HEK293 (cell line): ENCODE measurements at regions not wholly inside any gene's neighbourhood (a gene's known extent, or its start where the extent isn't known, plus 50 kb on each side); places are given as distances from the start of the nearest gene placed in this dataset.

Experiments used
- CTCF ChIA-PET: fragments of 350-600 bp; formaldehyde crosslinking; extraction: SDS; loops from one replicate; lab custom pipeline; 2021; ENCODE audit warnings: antibody characterized with exemption; lab: Yijun Ruan, JAX
- POLR2A ChIA-PET: fragments of 300-600 bp; formaldehyde crosslinking; extraction: SDS; loops from one replicate; lab custom pipeline; 2020; ENCODE audit warnings: antibody characterized with exemption, inconsistent platforms; lab: Yijun Ruan, JAX
- H3K27ac ChIP-seq: fragments of 200-500 bp; sonication (Bioruptor generic); 2 replicates; pipeline ENCODE4 v1.5.1; 2014; ENCODE audit warnings: low read depth, low read length, control low read depth, inconsistent platforms; ENCODE audit errors: extremely low read depth
- H3K36me3 ChIP-seq, 2 experiments: fragments of 200-500 bp in 1 of 2; sonication (Bioruptor generic) in 1 of 2; 1 replicate in 1 of 2; 2 replicates in 1 of 2; pipeline ENCODE4 v1.5.1; 2014 to 2017; ENCODE audit warnings: inconsistent platforms in 2 of 2, low read length in 2 of 2; ENCODE audit not compliant: control insufficient read depth in 2 of 2, insufficient read depth in 1 of 2
- H3K4me1 ChIP-seq: fragments of 200-500 bp; sonication (Bioruptor generic); 2 replicates; pipeline ENCODE4 v1.5.1; 2014; ENCODE audit warnings: mild to moderate bottlenecking, low read length, inconsistent platforms; ENCODE audit not compliant: control insufficient read depth, insufficient read depth
- H3K4me3 ChIP-seq: 2 replicates; pipeline ENCODE4 v1.5.1; 2011; ENCODE audit warnings: low read depth, mild to moderate bottlenecking, control low read depth, low read length, moderate library complexity
- H3K9me3 ChIP-seq: fragments of 200-500 bp; sonication (Bioruptor generic); 2 replicates; pipeline ENCODE4 v1.5.1; 2014; ENCODE audit warnings: low read depth, low read length, inconsistent platforms; ENCODE audit not compliant: control insufficient read depth, insufficient read depth
- KLF16 ChIP-seq: fragments of 450-650 bp; formaldehyde crosslinking; IDR thresholded peaks from 2 replicates; pipeline ENCODE4 v1.5.1; 2017; ENCODE audit warnings: missing biosample characterization, missing genetic modification characterization
- MEIS1 ChIP-seq: sonication (generic); formaldehyde crosslinking; IDR thresholded peaks from 2 replicates; pipeline ENCODE4 v1.8.1; 2022; ENCODE audit warnings: missing genetic modification reagents, mild to moderate bottlenecking, borderline replicate concordance
- SCRT1 ChIP-seq: fragments of 450-650 bp; formaldehyde crosslinking; IDR thresholded peaks from 2 replicates; pipeline ENCODE4 v1.5.1; 2016; ENCODE audit warnings: missing biosample characterization, missing genetic modification characterization, borderline replicate concordance
- ZNF133 ChIP-seq: fragments of 450-650 bp; formaldehyde crosslinking; IDR thresholded peaks from 2 replicates; pipeline ENCODE4 v1.5.1; 2016; ENCODE audit warnings: missing biosample characterization, missing genetic modification characterization
- ZNF146 ChIP-seq: fragments of 450-650 bp; formaldehyde crosslinking; IDR thresholded peaks from 2 replicates; pipeline ENCODE4 v1.5.1; 2016; ENCODE audit warnings: missing biosample characterization, missing genetic modification characterization
- ZNF169 ChIP-seq: fragments of 450-650 bp; formaldehyde crosslinking; IDR thresholded peaks from 2 replicates; pipeline ENCODE4 v1.5.1; 2016; ENCODE audit warnings: missing biosample characterization, missing genetic modification characterization
- ZNF174 ChIP-seq: fragments of 450-650 bp; formaldehyde crosslinking; IDR thresholded peaks from 2 replicates; pipeline ENCODE4 v1.5.0; 2017; ENCODE audit warnings: missing biosample characterization, mild to moderate bottlenecking, missing genetic modification characterization
- ZNF280D ChIP-seq: fragments of 450-650 bp; formaldehyde crosslinking; IDR thresholded peaks from 2 replicates; pipeline ENCODE4 v1.5.1; 2016; ENCODE audit warnings: missing biosample characterization, missing genetic modification characterization
- ZNF423 ChIP-seq: fragments of 450-650 bp; formaldehyde crosslinking; IDR thresholded peaks from 2 replicates; pipeline ENCODE4 v1.5.1; 2016; ENCODE audit warnings: missing biosample characterization, missing genetic modification characterization
- ZNF549 ChIP-seq: fragments of 450-650 bp; IDR thresholded peaks from 2 replicates; pipeline ENCODE4 v1.5.1; 2018; ENCODE audit warnings: missing biosample characterization, missing genetic modification characterization, mild to moderate bottlenecking, inconsistent platforms, moderate library complexity
- ZNF639 ChIP-seq: fragments of 450-650 bp; formaldehyde crosslinking; IDR thresholded peaks from 2 replicates; pipeline ENCODE4 v1.5.1; 2016; ENCODE audit warnings: missing biosample characterization, missing genetic modification characterization
- ZNF677 ChIP-seq: fragments of 450-650 bp; IDR thresholded peaks from 2 replicates; pipeline ENCODE4 v1.5.0; 2018; ENCODE audit warnings: missing biosample characterization, mild to moderate bottlenecking, missing genetic modification characterization, moderate library complexity
- ZNF837 ChIP-seq: fragments of 450-650 bp; formaldehyde crosslinking; IDR thresholded peaks from 2 replicates; pipeline ENCODE4 v1.5.1; 2016; ENCODE audit warnings: missing biosample characterization, missing genetic modification characterization
- TF ChIP-seq, protein P1 (sequence below): fragments of 450-650 bp; formaldehyde crosslinking; conservative IDR thresholded peaks from 2 replicates; pipeline ENCODE4 v1.5.1; 2016; ENCODE audit warnings: low read depth, missing biosample characterization, missing genetic modification characterization
- TF ChIP-seq, protein P2 (sequence below): fragments of 450-650 bp; formaldehyde crosslinking; IDR thresholded peaks from 2 replicates; pipeline ENCODE4; 2016; ENCODE audit warnings: missing biosample characterization, missing genetic modification characterization
- TF ChIP-seq, protein P3 (sequence below): fragments of 450-650 bp; formaldehyde crosslinking; conservative IDR thresholded peaks from 2 replicates; pipeline ENCODE4 v1.5.1; 2016; ENCODE audit warnings: low read depth, missing biosample characterization, missing genetic modification characterization

DNA sequence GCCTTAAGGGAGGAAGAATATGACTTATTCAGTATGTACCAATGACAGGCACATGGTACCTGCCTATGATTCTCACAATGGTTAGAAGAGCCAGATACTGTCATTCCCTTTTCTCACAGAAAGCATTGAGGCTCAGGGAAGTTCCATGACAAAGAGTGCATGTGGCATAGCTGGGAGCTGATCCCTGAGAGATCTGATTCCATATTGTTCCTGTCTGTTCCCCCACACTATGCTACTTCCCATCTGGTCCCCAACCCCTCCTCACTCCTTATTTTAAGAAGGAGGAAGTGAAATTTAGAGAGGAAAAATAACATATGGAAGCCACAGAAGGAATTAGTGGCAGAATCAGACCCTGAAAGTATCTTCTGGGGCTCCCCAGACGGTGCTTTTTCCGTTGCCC is 500.0 kb downstream of the PLPP3 start:
- H3K4me3 ChIP-seq: no peak overlapping the region
- POLR2A ChIA-PET: no interaction called here

GRCh38 chr1:56077206-56077605 is 502.2 kb downstream of the PLPP3 start:
- no peak overlapping the region for H3K4me3 ChIP-seq
- no peaks in the 10 kb centered on the region for H3K9me3 ChIP-seq
- no peak overlapping the region for H3K27ac ChIP-seq
- no peaks in the 10 kb centered on the region for H3K36me3 ChIP-seq
- no peak for TF ChIP-seq KLF16 (tag by site-specific recombination)
- TF ChIP-seq, protein P1, sequence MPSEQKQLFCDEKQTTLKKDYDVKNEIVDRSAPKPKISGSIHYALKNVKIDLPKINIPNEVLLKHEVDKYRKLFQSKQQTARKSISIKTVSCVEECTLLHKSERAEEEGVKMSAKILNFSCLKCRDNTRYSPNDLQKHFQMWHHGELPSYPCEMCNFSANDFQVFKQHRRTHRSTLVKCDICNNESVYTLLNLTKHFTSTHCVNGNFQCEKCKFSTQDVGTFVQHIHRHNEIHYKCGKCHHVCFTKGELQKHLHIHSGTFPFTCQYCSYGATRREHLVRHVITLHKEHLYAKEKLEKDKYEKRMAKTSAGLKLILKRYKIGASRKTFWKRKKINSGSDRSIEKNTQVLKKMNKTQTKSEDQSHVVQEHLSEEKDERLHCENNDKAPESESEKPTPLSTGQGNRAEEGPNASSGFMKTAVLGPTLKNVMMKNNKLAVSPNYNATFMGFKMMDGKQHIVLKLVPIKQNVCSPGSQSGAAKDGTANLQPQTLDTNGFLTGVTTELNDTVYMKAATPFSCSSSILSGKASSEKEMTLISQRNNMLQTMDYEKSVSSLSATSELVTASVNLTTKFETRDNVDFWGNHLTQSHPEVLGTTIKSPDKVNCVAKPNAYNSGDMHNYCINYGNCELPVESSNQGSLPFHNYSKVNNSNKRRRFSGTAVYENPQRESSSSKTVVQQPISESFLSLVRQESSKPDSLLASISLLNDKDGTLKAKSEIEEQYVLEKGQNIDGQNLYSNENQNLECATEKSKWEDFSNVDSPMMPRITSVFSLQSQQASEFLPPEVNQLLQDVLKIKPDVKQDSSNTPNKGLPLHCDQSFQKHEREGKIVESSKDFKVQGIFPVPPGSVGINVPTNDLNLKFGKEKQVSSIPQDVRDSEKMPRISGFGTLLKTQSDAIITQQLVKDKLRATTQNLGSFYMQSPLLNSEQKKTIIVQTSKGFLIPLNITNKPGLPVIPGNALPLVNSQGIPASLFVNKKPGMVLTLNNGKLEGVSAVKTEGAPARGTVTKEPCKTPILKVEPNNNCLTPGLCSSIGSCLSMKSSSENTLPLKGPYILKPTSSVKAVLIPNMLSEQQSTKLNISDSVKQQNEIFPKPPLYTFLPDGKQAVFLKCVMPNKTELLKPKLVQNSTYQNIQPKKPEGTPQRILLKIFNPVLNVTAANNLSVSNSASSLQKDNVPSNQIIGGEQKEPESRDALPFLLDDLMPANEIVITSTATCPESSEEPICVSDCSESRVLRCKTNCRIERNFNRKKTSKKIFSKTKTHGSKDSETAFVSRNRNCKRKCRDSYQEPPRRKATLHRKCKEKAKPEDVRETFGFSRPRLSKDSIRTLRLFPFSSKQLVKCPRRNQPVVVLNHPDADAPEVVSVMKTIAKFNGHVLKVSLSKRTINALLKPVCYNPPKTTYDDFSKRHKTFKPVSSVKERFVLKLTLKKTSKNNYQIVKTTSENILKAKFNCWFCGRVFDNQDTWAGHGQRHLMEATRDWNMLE: no peak
- TF ChIP-seq ZNF146 (tag by site-specific recombination): no peak
- ChIA-PET CTCF (no interaction called here), POLR2A (no interaction called here)
- no peaks in the 10 kb centered on the region for H3K4me1 ChIP-seq

More for the DNA sequence above, 500.0 kb downstream of the PLPP3 start:
- H3K9me3 ChIP-seq: no peaks in the 10 kb centered on the region
- TF ChIP-seq ZNF423 (tag by site-specific recombination): no peak
- TF ChIP-seq, protein P2, sequence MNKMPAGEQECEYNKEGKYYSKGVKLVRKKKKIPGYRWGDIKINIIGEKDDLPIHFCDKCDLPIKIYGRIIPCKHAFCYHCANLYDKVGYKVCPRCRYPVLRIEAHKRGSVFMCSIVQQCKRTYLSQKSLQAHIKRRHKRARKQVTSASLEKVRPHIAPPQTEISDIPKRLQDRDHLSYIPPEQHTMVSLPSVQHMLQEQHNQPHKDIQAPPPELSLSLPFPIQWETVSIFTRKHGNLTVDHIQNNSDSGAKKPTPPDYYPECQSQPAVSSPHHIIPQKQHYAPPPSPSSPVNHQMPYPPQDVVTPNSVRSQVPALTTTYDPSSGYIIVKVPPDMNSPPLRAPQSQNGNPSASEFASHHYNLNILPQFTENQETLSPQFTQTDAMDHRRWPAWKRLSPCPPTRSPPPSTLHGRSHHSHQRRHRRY (tag by site-specific recombination): no peak
- TF ChIP-seq MEIS1: no peak
- no peak for TF ChIP-seq ZNF837 (tag by site-specific recombination)
- TF ChIP-seq, protein P3, sequence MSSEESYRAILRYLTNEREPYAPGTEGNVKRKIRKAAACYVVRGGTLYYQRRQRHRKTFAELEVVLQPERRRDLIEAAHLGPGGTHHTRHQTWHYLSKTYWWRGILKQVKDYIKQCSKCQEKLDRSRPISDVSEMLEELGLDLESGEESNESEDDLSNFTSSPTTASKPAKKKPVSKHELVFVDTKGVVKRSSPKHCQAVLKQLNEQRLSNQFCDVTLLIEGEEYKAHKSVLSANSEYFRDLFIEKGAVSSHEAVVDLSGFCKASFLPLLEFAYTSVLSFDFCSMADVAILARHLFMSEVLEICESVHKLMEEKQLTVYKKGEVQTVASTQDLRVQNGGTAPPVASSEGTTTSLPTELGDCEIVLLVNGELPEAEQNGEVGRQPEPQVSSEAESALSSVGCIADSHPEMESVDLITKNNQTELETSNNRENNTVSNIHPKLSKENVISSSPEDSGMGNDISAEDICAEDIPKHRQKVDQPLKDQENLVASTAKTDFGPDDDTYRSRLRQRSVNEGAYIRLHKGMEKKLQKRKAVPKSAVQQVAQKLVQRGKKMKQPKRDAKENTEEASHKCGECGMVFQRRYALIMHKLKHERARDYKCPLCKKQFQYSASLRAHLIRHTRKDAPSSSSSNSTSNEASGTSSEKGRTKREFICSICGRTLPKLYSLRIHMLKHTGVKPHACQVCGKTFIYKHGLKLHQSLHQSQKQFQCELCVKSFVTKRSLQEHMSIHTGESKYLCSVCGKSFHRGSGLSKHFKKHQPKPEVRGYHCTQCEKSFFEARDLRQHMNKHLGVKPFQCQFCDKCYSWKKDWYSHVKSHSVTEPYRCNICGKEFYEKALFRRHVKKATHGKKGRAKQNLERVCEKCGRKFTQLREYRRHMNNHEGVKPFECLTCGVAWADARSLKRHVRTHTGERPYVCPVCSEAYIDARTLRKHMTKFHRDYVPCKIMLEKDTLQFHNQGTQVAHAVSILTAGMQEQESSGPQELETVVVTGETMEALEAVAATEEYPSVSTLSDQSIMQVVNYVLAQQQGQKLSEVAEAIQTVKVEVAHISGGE: no peak
- no peak for TF ChIP-seq ZNF174 (tag by site-specific recombination)
- TF ChIP-seq ZNF549 (tag by site-specific recombination): no peak
- TF ChIP-seq ZNF133 (tag by site-specific recombination): no peak
- no peak for TF ChIP-seq ZNF639 (tag by site-specific recombination)
- TF ChIP-seq ZNF169 (tag by site-specific recombination): no peak
- no peak for TF ChIP-seq SCRT1 (tag by site-specific recombination)
- no peak for TF ChIP-seq ZNF280D (tag by site-specific recombination)
- no peak for TF ChIP-seq ZNF677 (tag by site-specific recombination)
- TF ChIP-seq, all 188 proteins: peak for 0
- CTCF ChIA-PET: interaction anchor here (0.7 kb wide), 1 partner anchor 224 kb away, joined by 4 read pairs; no protein-coding TSS in a partner anchor
- no peaks in the 10 kb centered on the region for H3K4me1 ChIP-seq
- no peak overlapping the region for H3K27ac ChIP-seq
- H3K36me3 ChIP-seq: no peaks in the 10 kb centered on the region
